Activated B cell treated with CpG ODN at 0.5 μM for 24 hours (primary cell): ENCODE measurements at regions not wholly inside any gene's neighbourhood (a gene's known extent, or its start where the extent isn't known, plus 50 kb on each side); places are given as distances from the start of the nearest gene placed in this dataset.

Source experiments
- ATAC-seq: fragments of 200-7000 bp; cut with Tn5 transposase; one replicate; pipeline ENCODE4 v1.10.0; 2021; ENCODE audit warnings: low read depth, mild to moderate bottlenecking, moderate library complexity
- CTCF ChIA-PET: fragments of 350-600 bp; sonication (Branson Sonifier 250); formaldehyde crosslinking; loops from one replicate; lab custom pipeline; 2021; ENCODE audit warnings: antibody characterized with exemption; lab: Charles Lee
- POLR2A ChIA-PET: fragments of 350-600 bp; sonication (Branson Sonifier 250); formaldehyde crosslinking; loops from one replicate; lab custom pipeline; 2021; ENCODE audit warnings: antibody characterized with exemption; lab: Charles Lee
- DNase-seq: peaks from one replicate; pipeline ENCODE4 v3.0.0; 2022
- H3K27ac Mint-ChIP-seq: one replicate; pipeline ENCODE4 v1.8.0; 2020; ENCODE audit warnings: mixed read lengths
- H3K27me3 Mint-ChIP-seq: one replicate; pipeline ENCODE4 v1.8.0; 2021; ENCODE audit warnings: mixed read lengths
- H3K36me3 Mint-ChIP-seq: one replicate; pipeline ENCODE4 v1.8.0; 2021; ENCODE audit warnings: low read depth, mixed read lengths
- H3K4me1 Mint-ChIP-seq: one replicate; pipeline ENCODE4 v1.8.0; 2021; ENCODE audit warnings: mixed read lengths
- H3K4me3 Mint-ChIP-seq: one replicate; pipeline ENCODE4 v1.8.0; 2020; ENCODE audit warnings: mild to moderate bottlenecking, mixed read lengths
- H3K9me3 Mint-ChIP-seq: one replicate; pipeline ENCODE4 v1.8.0; 2020; ENCODE audit warnings: mixed read lengths
- CTCF ChIP-seq: fragments of 200-600 bp; IDR thresholded peaks from one replicate; pipeline ENCODE4 v1.8.0; 2022; ENCODE audit warnings: antibody characterized with exemption, mild to moderate bottlenecking
- intact Hi-C: fragments of 100-400 bp; cut with micrococcal nuclease; formaldehyde crosslinking; loops from one replicate; pipeline ENCODE4 v1.15.1; 2024

GRCh38 chrX:458631-459061, 71.9 kb upstream of the PPP2R3B start:
- intact Hi-C loops, result no loop called here
- ATAC-seq (no peak), DNase-seq (no peak)
- H3K4me1 Mint-ChIP-seq, result no peaks in the 10 kb centered on the region
- no peak overlapping the region for H3K4me3 Mint-ChIP-seq
- CTCF ChIA-PET, result no interaction called here
- no peak overlapping the region for H3K27ac Mint-ChIP-seq
- no peak for TF ChIP-seq CTCF
- no peaks in the 10 kb centered on the region for H3K36me3 Mint-ChIP-seq
- POLR2A ChIA-PET, result no interaction called here
- H3K9me3 Mint-ChIP-seq, result peaks cover 5% of the 10 kb centered on the region
- H3K27me3 Mint-ChIP-seq, result no peaks in the 10 kb centered on the region

GRCh38 chrX:459611-460010, 72.9 kb upstream of the PPP2R3B start:
- intact Hi-C loops, result no loop called here
- ChIA-PET CTCF (no interaction called here), POLR2A (no interaction called here)
- no peak for TF ChIP-seq CTCF
- no peaks in the 10 kb centered on the region for H3K4me1 Mint-ChIP-seq
- peaks cover 5% of the 10 kb centered on the region for H3K9me3 Mint-ChIP-seq
- H3K4me3 Mint-ChIP-seq, result no peak overlapping the region
- no peaks in the 10 kb centered on the region for H3K27me3 Mint-ChIP-seq
- ATAC-seq (no peak), DNase-seq (no peak)
- no peak overlapping the region for H3K27ac Mint-ChIP-seq
- no peaks in the 10 kb centered on the region for H3K36me3 Mint-ChIP-seq

GRCh38 chrX:460116-460515, 73.4 kb upstream of the PPP2R3B start:
- H3K27me3 Mint-ChIP-seq, result no peaks in the 10 kb centered on the region
- H3K27ac Mint-ChIP-seq, result no peak overlapping the region
- POLR2A ChIA-PET, result no interaction called here
- no peak overlapping the region for H3K4me3 Mint-ChIP-seq
- H3K4me1 Mint-ChIP-seq, result no peaks in the 10 kb centered on the region
- CTCF ChIA-PET, result no interaction called here
- DNase-seq (no peak), ATAC-seq (no peak)
- H3K9me3 Mint-ChIP-seq, result peaks cover 5% of the 10 kb centered on the region
- TF ChIP-seq CTCF, result no peak
- no peaks in the 10 kb centered on the region for H3K36me3 Mint-ChIP-seq
- intact Hi-C loops, result no loop called here

- TF ChIP-seq CTCF, result no peak
- H3K36me3 Mint-ChIP-seq, result no peaks in the 10 kb centered on the region
- no peaks in the 10 kb centered on the region for H3K4me1 Mint-ChIP-seq
- no peaks in the 10 kb centered on the region for H3K27me3 Mint-ChIP-seq
- ChIA-PET POLR2A (no interaction called here), CTCF (no interaction called here)
- ATAC-seq (no peak), DNase-seq (no peak)
- no peak overlapping the region for H3K27ac Mint-ChIP-seq
- H3K4me3 Mint-ChIP-seq, result no peak overlapping the region
- H3K9me3 Mint-ChIP-seq, result peaks cover 5% of the 10 kb centered on the region
- intact Hi-C loops, result no loop called here
Observed at GRCh38 chrX:460823-461640, 74.3 kb upstream of the PPP2R3B start.

GRCh38 chrX:462853-463252, 76.1 kb upstream of the PPP2R3B start:
- Mint-ChIP-seq H3K27ac (no peak overlapping the region), H3K4me1 (no peaks in the 10 kb centered on the region), H3K36me3 (no peaks in the 10 kb centered on the region), H3K27me3 (no peaks in the 10 kb centered on the region), H3K9me3 (peaks cover 5% of the 10 kb centered on the region), H3K4me3 (no peak overlapping the region)
- no peak for TF ChIP-seq CTCF
- ATAC-seq (no peak), DNase-seq (no peak)
- CTCF ChIA-PET, result no interaction called here
- intact Hi-C loops, result no loop called here
- POLR2A ChIA-PET, result no interaction called here
